ENCODE measurements at regions not wholly inside any gene's neighbourhood (a gene's known extent, or its start where the extent isn't known, plus 50 kb on each side); places are given as distances from the start of the nearest gene placed in this dataset.

- Histone ChIP-seq H3K4me1 (no peaks in the 10 kb centered on the region), H3K27me3 (ENCODE audit: insufficient read depth in 3 of 3, low read length in 2 of 3) (peaks cover 0 to 3% (median 0%) of the 10 kb centered on the region in 3 donors), H3K4me3 (no peak overlapping the region), H3K9me3 (no peaks in the 10 kb centered on the region), H3K36me3 (ENCODE audit: insufficient read depth in 1 of 2, low read depth in 1 of 2) (no peaks in the 10 kb centered on the region), H3K27ac (no peak overlapping the region)
- DNase-seq (no peak), ATAC-seq (no peak)
- WGBS, 3 donors = 81 to 89% (median 81%) methylated on average over 3 of the region's 3 CpGs
- no peak for TF ChIP-seq CTCF (IDR thresholded peaks at IDR 0.05)
- intact Hi-C loops (cut with DNase I) = no loop called here
Measured at GRCh38 chr2:129775952-129776653, 203.4 kb upstream of the RAB6C start.

- Histone ChIP-seq H3K9me3 (no peaks in the 10 kb centered on the region), H3K27ac (no peak overlapping the region), H3K4me3 (no peak overlapping the region), H3K36me3 (ENCODE audit: insufficient read depth in 1 of 2, low read depth in 1 of 2) (no peaks in the 10 kb centered on the region), H3K4me1 (no peaks in the 10 kb centered on the region), H3K27me3 (ENCODE audit: insufficient read depth in 3 of 3, low read length in 2 of 3) (peaks cover 0 to 3% (median 0%) of the 10 kb centered on the region in 3 donors)
- ATAC-seq (no peak), DNase-seq (no peak)
- WGBS, 3 donors = 65 to 74% (median 67%) methylated on average over 2 of the region's 2 CpGs
- intact Hi-C loops (cut with DNase I) = no loop called here
- no peak for TF ChIP-seq CTCF (IDR thresholded peaks at IDR 0.05)
Measured at GRCh38 chr2:129777146-129777545, 202.3 kb upstream of the RAB6C start.

- 53 to 68% (median 58%) methylated on average over 9 of the region's 9 CpGs for WGBS, 3 donors
- Histone ChIP-seq H3K4me1 (no peaks in the 10 kb centered on the region), H3K36me3 (ENCODE audit: insufficient read depth in 1 of 2, low read depth in 1 of 2) (no peaks in the 10 kb centered on the region), H3K4me3 (no peak overlapping the region), H3K9me3 (no peaks in the 10 kb centered on the region), H3K27ac (no peak overlapping the region), H3K27me3 (ENCODE audit: insufficient read depth in 3 of 3, low read length in 2 of 3) (peaks cover 0 to 3% (median 0%) of the 10 kb centered on the region in 3 donors)
- TF ChIP-seq CTCF (IDR thresholded peaks at IDR 0.05) = no peak
- no peak for DNase-seq
- intact Hi-C loops (cut with DNase I) = no loop called here
- no peak for ATAC-seq
Measured at GRCh38 chr2:129777762-129778583, 201.5 kb upstream of the RAB6C start.

- TF ChIP-seq CTCF (IDR thresholded peaks at IDR 0.05) = no peak
- intact Hi-C loops (cut with DNase I) = no loop called here
- Histone ChIP-seq H3K27me3 (ENCODE audit: insufficient read depth in 3 of 3, low read length in 2 of 3) (peaks cover 0 to 3% (median 0%) of the 10 kb centered on the region in 3 donors), H3K4me3 (no peak overlapping the region), H3K4me1 (no peaks in the 10 kb centered on the region), H3K27ac (no peak overlapping the region), H3K9me3 (no peaks in the 10 kb centered on the region), H3K36me3 (ENCODE audit: insufficient read depth in 1 of 2, low read depth in 1 of 2) (no peaks in the 10 kb centered on the region)
- no peak for DNase-seq
- ATAC-seq = no peak
- 63 to 69% (median 67%) methylated on average over 8 of the region's 8 CpGs for WGBS, 3 donors
Measured at GRCh38 chr2:129778584-129778877, 200.9 kb upstream of the RAB6C start.

Data from psoas muscle (tissue), 7 donors.